Endodermal cell (in vitro differentiated cells): ENCODE measurements at regions not wholly inside any gene's neighbourhood (a gene's known extent, or its start where the extent isn't known, plus 50 kb on each side); places are given as distances from the start of the nearest gene placed in this dataset.

Experiments used
- DNase-seq: peaks from one replicate; pipeline ENCODE4 v3.0.0-alpha.2; 2017
- H3K27ac ChIP-seq: 2 replicates; pipeline ENCODE4 v1.5.1; 2013; ENCODE audit warnings: mild to moderate bottlenecking, low read depth, low read length, moderate library complexity
- H3K27me3 ChIP-seq: 2 replicates; pipeline ENCODE4 v1.6.1; 2013; ENCODE audit warnings: mild to moderate bottlenecking, low read length, moderate library complexity; ENCODE audit not compliant: insufficient read depth, control insufficient read depth, poor library complexity, severe bottlenecking
- H3K36me3 ChIP-seq: 2 replicates; pipeline ENCODE4 v1.7.0; 2013; ENCODE audit warnings: mild to moderate bottlenecking, low read length, moderate library complexity; ENCODE audit not compliant: control insufficient read depth, insufficient read depth
- H3K4me1 ChIP-seq: one replicate; pipeline ENCODE4 v1.7.0; 2013; ENCODE audit warnings: low read length; ENCODE audit not compliant: control insufficient read depth, insufficient read depth
- H3K4me3 ChIP-seq: 2 replicates; pipeline ENCODE4 v1.5.1; 2013; ENCODE audit warnings: mild to moderate bottlenecking, low read length, moderate library complexity
- H3K9ac ChIP-seq: 2 replicates; pipeline ENCODE4 v1.6.1; 2013; ENCODE audit warnings: mild to moderate bottlenecking, low read length, moderate library complexity; ENCODE audit not compliant: poor library complexity, severe bottlenecking; ENCODE audit errors: extremely low read depth
- H3K9me3 ChIP-seq: 2 replicates; pipeline ENCODE4 v1.6.1; 2013; ENCODE audit warnings: mild to moderate bottlenecking, low read length, moderate library complexity; ENCODE audit not compliant: control insufficient read depth
- H3K27ac Mint-ChIP-seq: 2 replicates; pipeline ENCODE4 v1.8.0; 2020; ENCODE audit warnings: mixed read lengths
- H3K27me3 Mint-ChIP-seq: 2 replicates; pipeline ENCODE4 v1.8.0; 2021; ENCODE audit warnings: mild to moderate bottlenecking, mixed read lengths; ENCODE audit not compliant: insufficient read depth
- H3K36me3 Mint-ChIP-seq: 2 replicates; pipeline ENCODE4 v1.8.0; 2020; ENCODE audit warnings: low read depth, mixed read lengths
- H3K4me1 Mint-ChIP-seq: 2 replicates; pipeline ENCODE4 v1.8.0; 2020; ENCODE audit warnings: mixed read lengths
- H3K4me3 Mint-ChIP-seq: 2 replicates; pipeline ENCODE4 v1.8.0; 2020; ENCODE audit warnings: mild to moderate bottlenecking, moderate library complexity, mixed read lengths
- H3K9me3 Mint-ChIP-seq: 2 replicates; pipeline ENCODE4 v1.8.0; 2020; ENCODE audit warnings: mild to moderate bottlenecking, mixed read lengths
- WGBS, 2 experiments: methylation state at CpG; one replicate each; pipeline versions ENCODE4 v1.1.5 to v1.1.7; 2013; ENCODE audit warnings: missing lambda C conversion rate in 2 of 2, mixed read lengths in 1 of 2; ENCODE audit not compliant: insufficient coverage in 1 of 2, insufficient read length in 1 of 2; 5-methylcytosine and 5-hydroxymethylcytosine counted together
- TF ChIP-seq, protein P1 (sequence below): fragments of 200-600 bp; sonication (generic); conservative IDR thresholded peaks from 2 replicates; pipeline ENCODE4 v1.5.0; 2021; ENCODE audit warnings: antibody characterized with exemption, mild to moderate bottlenecking

GRCh38 chr1:191034132-191034531 lies 556.5 kb upstream of the BRINP3 start:
- no peaks in the 10 kb centered on the region for H3K27me3 Mint-ChIP-seq
- no peak for DNase-seq
- WGBS, 2 experiments, result 74 to 100% methylated on average over 2 of the region's 2 CpGs
- TF ChIP-seq, protein P1, sequence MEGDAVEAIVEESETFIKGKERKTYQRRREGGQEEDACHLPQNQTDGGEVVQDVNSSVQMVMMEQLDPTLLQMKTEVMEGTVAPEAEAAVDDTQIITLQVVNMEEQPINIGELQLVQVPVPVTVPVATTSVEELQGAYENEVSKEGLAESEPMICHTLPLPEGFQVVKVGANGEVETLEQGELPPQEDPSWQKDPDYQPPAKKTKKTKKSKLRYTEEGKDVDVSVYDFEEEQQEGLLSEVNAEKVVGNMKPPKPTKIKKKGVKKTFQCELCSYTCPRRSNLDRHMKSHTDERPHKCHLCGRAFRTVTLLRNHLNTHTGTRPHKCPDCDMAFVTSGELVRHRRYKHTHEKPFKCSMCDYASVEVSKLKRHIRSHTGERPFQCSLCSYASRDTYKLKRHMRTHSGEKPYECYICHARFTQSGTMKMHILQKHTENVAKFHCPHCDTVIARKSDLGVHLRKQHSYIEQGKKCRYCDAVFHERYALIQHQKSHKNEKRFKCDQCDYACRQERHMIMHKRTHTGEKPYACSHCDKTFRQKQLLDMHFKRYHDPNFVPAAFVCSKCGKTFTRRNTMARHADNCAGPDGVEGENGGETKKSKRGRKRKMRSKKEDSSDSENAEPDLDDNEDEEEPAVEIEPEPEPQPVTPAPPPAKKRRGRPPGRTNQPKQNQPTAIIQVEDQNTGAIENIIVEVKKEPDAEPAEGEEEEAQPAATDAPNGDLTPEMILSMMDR, result no peak
- H3K4me3 ChIP-seq, result no peak overlapping the region
- no peaks in the 10 kb centered on the region for H3K36me3 Mint-ChIP-seq
- no peaks in the 10 kb centered on the region for H3K4me1 Mint-ChIP-seq
- no peaks in the 10 kb centered on the region for H3K27me3 ChIP-seq
- no peak overlapping the region for H3K4me3 Mint-ChIP-seq
- H3K9me3 ChIP-seq, result no peaks in the 10 kb centered on the region
- no peaks in the 10 kb centered on the region for H3K9me3 Mint-ChIP-seq
- H3K27ac Mint-ChIP-seq, result no peak overlapping the region
- no peaks in the 10 kb centered on the region for H3K4me1 ChIP-seq
- no peak overlapping the region for H3K9ac ChIP-seq
- no peaks in the 10 kb centered on the region for H3K36me3 ChIP-seq
- no peak overlapping the region for H3K27ac ChIP-seq

- Histone ChIP-seq H3K4me3 (no peak overlapping the region), H3K9me3 (no peaks in the 10 kb centered on the region), H3K27me3 (no peaks in the 10 kb centered on the region), H3K4me1 (no peaks in the 10 kb centered on the region), H3K9ac (no peak overlapping the region), H3K27ac (no peak overlapping the region), H3K36me3 (no peaks in the 10 kb centered on the region)
- Mint-ChIP-seq H3K36me3 (no peaks in the 10 kb centered on the region), H3K9me3 (peaks cover 8% of the 10 kb centered on the region), H3K4me1 (no peaks in the 10 kb centered on the region), H3K27ac (no peak overlapping the region), H3K4me3 (no peak overlapping the region), H3K27me3 (no peaks in the 10 kb centered on the region)
- TF ChIP-seq, protein P1, result no peak
- 78% methylated on average over 2 of the region's 2 CpGs; no CpG with 5 or more reads in 1 of the 2 experiments for WGBS, 2 experiments
- no peak for DNase-seq
These were observed 565.4 kb upstream of the BRINP3 start for GRCh38 chr1:191043066-191043465.

- no peak overlapping the region for H3K27ac Mint-ChIP-seq
- Histone ChIP-seq H3K9ac (no peak overlapping the region), H3K4me3 (no peak overlapping the region), H3K4me1 (no peaks in the 10 kb centered on the region), H3K27me3 (no peaks in the 10 kb centered on the region), H3K36me3 (no peaks in the 10 kb centered on the region), H3K9me3 (no peaks in the 10 kb centered on the region), H3K27ac (no peak overlapping the region)
- no peaks in the 10 kb centered on the region for H3K4me1 Mint-ChIP-seq
- TF ChIP-seq, protein P1, result no peak
- H3K27me3 Mint-ChIP-seq, result no peaks in the 10 kb centered on the region
- no peak for DNase-seq
- H3K36me3 Mint-ChIP-seq, result no peaks in the 10 kb centered on the region
- WGBS, 2 experiments, result 96 to 100% methylated on average over 1 to 2 of the region's 2 CpGs
- no peak overlapping the region for H3K4me3 Mint-ChIP-seq
- no peaks in the 10 kb centered on the region for H3K9me3 Mint-ChIP-seq
These were observed 572.1 kb upstream of the BRINP3 start for GRCh38 chr1:191049781-191050180.
